ENCODE measurements at regions not wholly inside any gene's neighbourhood (a gene's known extent, or its start where the extent isn't known, plus 50 kb on each side); places are given as distances from the start of the nearest gene placed in this dataset.

DNA sequence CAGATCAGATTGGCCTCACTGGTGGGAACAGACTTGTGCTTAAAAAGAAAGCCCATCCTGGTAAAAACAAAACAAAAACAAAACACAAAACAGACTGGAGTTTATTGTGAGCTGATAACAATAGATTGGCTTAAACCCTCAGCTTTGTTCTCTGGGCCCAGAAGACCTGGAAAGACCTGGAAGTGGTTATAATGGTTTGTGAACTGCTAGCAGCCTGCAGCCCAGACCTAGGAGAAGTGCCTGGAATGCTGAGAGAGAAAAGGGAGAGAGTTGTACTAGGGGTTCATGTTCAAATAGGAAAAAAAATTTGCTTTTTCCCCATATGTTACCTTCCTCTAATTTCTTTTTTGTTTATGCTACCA is 396.6 kb downstream of the DMAC1 start:
- no peak overlapping the region for H3K4me3 ChIP-seq (ENCODE audit: low read depth, low read length)
- DNase-seq (ENCODE audit: low read depth) = no peak
- no peak for TF ChIP-seq CTCF (IDR thresholded peaks at IDR 0.05; ENCODE audit: insufficient read depth, low read depth, low read length)
- POLR2A ChIA-PET = no interaction called here
- no peaks in the 10 kb centered on the region for H3K27me3 ChIP-seq (ENCODE audit: control insufficient read depth, insufficient read depth, low read length)
- H3K36me3 ChIP-seq (ENCODE audit: control insufficient read depth, insufficient read depth, low read length) = no peaks in the 10 kb centered on the region
- CTCF ChIA-PET = interaction anchor here (1.0 to 2.2 kb wide), 9 partner anchors 11 to 335 kb away, joined by 3 to 11 read pairs (median 5); no protein-coding TSS in a partner anchor

DNA sequence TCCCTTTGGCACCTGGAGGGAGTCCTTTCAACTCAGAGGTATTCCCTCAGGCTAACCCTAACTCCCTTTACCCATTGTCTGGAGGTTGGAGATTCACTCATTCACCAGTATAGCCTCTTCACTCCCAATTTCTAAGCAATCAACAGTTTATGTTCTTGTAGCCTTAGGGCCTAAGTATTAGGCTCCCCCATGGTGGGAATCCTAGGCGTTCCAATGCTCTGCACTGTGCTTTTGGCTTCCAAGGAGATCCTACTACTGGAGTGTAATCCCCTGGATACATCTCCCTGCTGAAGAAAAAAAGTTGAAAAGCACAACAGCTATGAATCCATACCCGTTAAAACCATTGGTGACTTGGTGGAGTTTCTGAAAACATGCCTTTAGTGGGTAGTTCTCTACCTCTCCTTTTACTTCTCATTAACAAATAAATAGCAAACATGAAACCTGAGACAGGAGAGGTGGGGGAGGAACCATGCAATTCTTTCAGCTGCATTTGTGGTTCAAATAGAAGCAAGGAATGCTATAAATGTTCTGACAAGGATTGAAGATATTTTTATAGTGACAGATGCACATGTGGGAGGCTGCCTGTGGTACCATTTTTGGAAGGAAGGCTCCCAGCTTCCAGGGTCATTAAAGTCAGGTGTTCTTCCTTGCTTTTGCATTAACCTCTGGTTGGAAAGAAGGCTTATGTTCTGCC is 397.1 kb downstream of the DMAC1 start:
- Histone ChIP-seq H3K27me3 (ENCODE audit: control insufficient read depth, insufficient read depth, low read length) (no peaks in the 10 kb centered on the region), H3K36me3 (ENCODE audit: control insufficient read depth, insufficient read depth, low read length) (no peaks in the 10 kb centered on the region), H3K4me3 (ENCODE audit: low read depth, low read length) (no peak overlapping the region)
- no peak for TF ChIP-seq CTCF (IDR thresholded peaks at IDR 0.05; ENCODE audit: insufficient read depth, low read depth, low read length)
- DNase-seq (ENCODE audit: low read depth) = peak; percentile 49
- CTCF ChIA-PET = interaction anchor here (0.6 to 2.2 kb wide), 22 partner anchors 11 to 1789 kb away, joined by 3 to 11 read pairs (median 4); no protein-coding TSS in a partner anchor
- POLR2A ChIA-PET = interaction anchor here (0.7 kb wide), 1 partner anchor 350 kb away, joined by 4 read pairs; no protein-coding TSS in a partner anchor

DNA sequence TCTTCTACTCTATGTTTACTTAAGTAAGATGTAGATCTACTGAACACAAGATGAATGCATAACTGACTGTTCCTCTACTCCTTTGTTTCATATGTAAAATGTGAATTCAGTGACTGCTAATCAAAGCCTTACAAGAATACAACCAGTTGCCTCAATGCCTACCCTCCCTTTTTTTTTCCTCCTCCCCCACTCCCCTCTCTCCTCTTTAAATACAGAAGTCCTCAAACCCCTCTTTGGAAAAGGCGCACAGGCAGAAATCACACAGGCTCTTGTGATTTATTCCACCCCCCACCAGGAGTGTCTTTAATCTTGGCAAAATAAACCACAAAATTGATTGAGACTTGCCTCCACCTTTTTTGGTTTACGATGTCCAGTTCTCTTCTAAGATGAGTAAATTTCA is 398.5 kb downstream of the DMAC1 start:
- TF ChIP-seq CTCF (IDR thresholded peaks at IDR 0.05; ENCODE audit: insufficient read depth, low read depth, low read length) = no peak
- ChIA-PET POLR2A (interaction anchor here (0.5 kb wide), 1 partner anchor 574 kb away, joined by 3 read pairs; no protein-coding TSS in a partner anchor), CTCF (interaction anchor here (1.0 to 2.0 kb wide), 12 partner anchors 9 to 403 kb away, joined by 3 to 11 read pairs (median 4); no protein-coding TSS in a partner anchor)
- Histone ChIP-seq H3K27me3 (ENCODE audit: control insufficient read depth, insufficient read depth, low read length) (no peaks in the 10 kb centered on the region), H3K4me3 (ENCODE audit: low read depth, low read length) (no peak overlapping the region), H3K36me3 (ENCODE audit: control insufficient read depth, insufficient read depth, low read length) (no peaks in the 10 kb centered on the region)
- no peak for DNase-seq (ENCODE audit: low read depth)

DNA sequence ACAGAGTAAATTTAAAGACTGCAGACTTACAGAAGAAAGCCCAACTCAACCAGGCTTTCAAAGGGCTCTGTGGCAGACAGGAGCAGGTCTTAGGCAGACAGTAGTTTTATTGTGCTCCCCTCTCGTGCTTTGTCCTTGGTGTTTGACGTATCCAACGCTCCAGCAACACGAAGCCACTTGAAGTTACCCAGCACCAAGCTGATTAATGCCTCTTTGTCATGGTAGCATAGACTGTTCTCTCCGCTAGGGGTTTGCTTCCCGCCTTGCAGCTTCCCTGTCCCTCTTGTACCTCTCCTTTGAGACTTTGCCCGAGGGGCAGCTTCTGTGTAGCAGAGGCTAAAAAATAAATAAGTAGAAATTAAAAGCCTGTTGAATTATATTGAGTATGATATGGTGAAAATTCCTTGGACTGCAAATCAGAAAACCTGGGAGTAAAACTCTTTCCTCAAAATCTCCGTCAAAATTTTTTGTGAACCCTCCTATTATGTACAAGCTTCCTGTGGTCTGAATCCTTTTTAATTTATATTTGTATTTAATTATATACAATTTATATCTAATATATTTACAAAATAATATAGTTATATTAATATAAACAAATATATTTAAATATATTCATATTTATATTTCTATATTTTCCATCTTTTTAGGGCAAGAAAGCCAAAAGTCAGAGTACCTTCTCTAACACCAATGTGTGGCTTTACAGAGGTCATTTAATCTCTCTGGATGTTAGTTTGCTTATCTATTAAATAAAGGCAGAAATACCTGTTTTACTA is 405.4 kb downstream of the DMAC1 start:
- DNase-seq (ENCODE audit: low read depth) = no peak
- H3K36me3 ChIP-seq (ENCODE audit: control insufficient read depth, insufficient read depth, low read length) = no peaks in the 10 kb centered on the region
- peaks cover 2% of the 10 kb centered on the region; the same call in 1 of the 2 replicates for H3K27me3 ChIP-seq (ENCODE audit: control insufficient read depth, insufficient read depth, low read length)
- no peak for TF ChIP-seq CTCF (IDR thresholded peaks at IDR 0.05; ENCODE audit: insufficient read depth, low read depth, low read length)
- POLR2A ChIA-PET = no interaction called here
- CTCF ChIA-PET = interaction anchor here (0.6 kb wide), 1 partner anchor 252 kb away, joined by 3 read pairs; no protein-coding TSS in a partner anchor
- no peak overlapping the region for H3K4me3 ChIP-seq (ENCODE audit: low read depth, low read length)

- ChIA-PET POLR2A (no interaction called here), CTCF (interaction anchor here (0.5 to 2.0 kb wide), 2 partner anchors 10 to 19 kb away, joined by 3 to 11 read pairs; no protein-coding TSS in a partner anchor)
- Histone ChIP-seq H3K36me3 (ENCODE audit: control insufficient read depth, insufficient read depth, low read length) (no peaks in the 10 kb centered on the region), H3K27me3 (ENCODE audit: control insufficient read depth, insufficient read depth, low read length) (peaks cover 2% of the 10 kb centered on the region; the same call in 1 of the 2 replicates), H3K4me3 (ENCODE audit: low read depth, low read length) (no peak overlapping the region)
- no peak for TF ChIP-seq CTCF (IDR thresholded peaks at IDR 0.05; ENCODE audit: insufficient read depth, low read depth, low read length)
- DNase-seq (ENCODE audit: low read depth) = no peak
Observed at GRCh38 chr9:7392148-7392547, 407.4 kb downstream of the DMAC1 start.

Measured in BJ (cell line).